AG09309 (cell line): ENCODE measurements at regions not wholly inside any gene's neighbourhood (a gene's known extent, or its start where the extent isn't known, plus 50 kb on each side); places are given as distances from the start of the nearest gene placed in this dataset.

Experiments used
- DNase-seq: peaks from one replicate; pipeline ENCODE4 v3.0.0-alpha.2; 2010; ENCODE audit warnings: low read depth
- H3K4me3 ChIP-seq: 2 replicates; pipeline ENCODE4 v1.5.1; 2011; ENCODE audit warnings: mild to moderate bottlenecking, low read depth, low read length, moderate library complexity; ENCODE audit not compliant: control insufficient read depth
- CTCF ChIP-seq: IDR thresholded peaks from 2 replicates; pipeline ENCODE4 v1.5.1; 2011; ENCODE audit warnings: mild to moderate bottlenecking, low read depth, low read length, inconsistent platforms; ENCODE audit not compliant: insufficient read depth, control insufficient read depth; ENCODE audit errors: missing control alignments

GRCh38 chr1:199508072-199508471, 519.4 kb upstream of the NR5A2 start:
- no peak for TF ChIP-seq CTCF
- H3K4me3 ChIP-seq = no peak overlapping the region
- no peak for DNase-seq

GRCh38 chr1:199508653-199509052, 518.9 kb upstream of the NR5A2 start:
- DNase-seq = no peak
- no peak for TF ChIP-seq CTCF
- H3K4me3 ChIP-seq = no peak overlapping the region

GRCh38 chr1:199509456-199509855, 518.1 kb upstream of the NR5A2 start:
- no peak for TF ChIP-seq CTCF

GRCh38 chr1:199510314-199510713, 517.2 kb upstream of the NR5A2 start:
- H3K4me3 ChIP-seq = no peak overlapping the region
- no peak for DNase-seq
- TF ChIP-seq CTCF = no peak

More at GRCh38 chr1:199509456-199509855, 518.1 kb upstream of the NR5A2 start:
- H3K4me3 ChIP-seq = no peak overlapping the region
- no peak for DNase-seq

- H3K4me3 ChIP-seq = no peak overlapping the region
- no peak for DNase-seq
- no peak for TF ChIP-seq CTCF
Measured at GRCh38 chr1:199512037-199512710, 515.3 kb upstream of the NR5A2 start.

- no peak overlapping the region for H3K4me3 ChIP-seq
- DNase-seq = no peak
- TF ChIP-seq CTCF = no peak
Measured at GRCh38 chr1:199515261-199515660, 512.2 kb upstream of the NR5A2 start.
